Femur (tissue), 1 donor: ENCODE measurements at regions not wholly inside any gene's neighbourhood (a gene's known extent, or its start where the extent isn't known, plus 50 kb on each side); places are given as distances from the start of the nearest gene placed in this dataset.
"Not testable (repeated sequence)": the region's sequence is repeated elsewhere in the genome, so short reads cannot be mapped to it uniquely, and the experiment has no call there.

Experiments used
- DNase-seq: peaks from one replicate; pipeline ENCODE4 v3.0.0-alpha.2; 2017

DNA sequence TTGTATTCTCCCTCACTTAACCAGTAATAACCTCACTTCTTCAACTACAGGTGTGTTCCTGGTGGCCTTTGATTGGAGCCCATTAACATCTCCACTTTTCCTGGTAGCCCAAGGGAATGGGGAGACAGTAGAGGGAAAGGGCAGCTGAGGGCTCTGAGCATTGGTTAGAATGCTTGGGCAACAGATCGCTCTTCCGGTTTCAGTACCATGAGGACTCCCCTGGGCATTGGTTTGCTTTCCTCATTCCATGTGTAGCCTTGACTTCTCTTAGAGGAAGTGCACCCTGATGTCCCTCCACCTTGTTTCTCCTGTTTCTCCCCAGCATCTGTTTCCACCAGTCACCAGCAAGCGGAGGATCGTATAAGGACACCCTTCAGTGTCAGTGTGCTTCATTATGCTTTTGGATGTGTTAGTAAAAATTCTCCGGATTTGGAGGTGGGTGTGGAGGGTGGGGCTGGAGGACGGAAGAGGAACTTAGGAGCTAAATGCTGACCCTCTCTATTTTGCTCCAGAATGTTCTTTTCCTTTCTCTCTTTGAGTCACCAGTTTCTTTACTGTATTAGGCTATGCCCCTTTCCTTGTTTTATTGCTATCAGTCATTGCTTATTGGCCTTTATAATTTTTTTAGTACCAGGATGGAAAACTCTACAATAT is 50.6 kb upstream of the ZNG1B start:
- DNase-seq = not testable (repeated sequence)

GRCh38 chr2:113379621-113380020 is 57.9 kb upstream of the ZNG1B start:
- DNase-seq = not testable (repeated sequence)

DNA sequence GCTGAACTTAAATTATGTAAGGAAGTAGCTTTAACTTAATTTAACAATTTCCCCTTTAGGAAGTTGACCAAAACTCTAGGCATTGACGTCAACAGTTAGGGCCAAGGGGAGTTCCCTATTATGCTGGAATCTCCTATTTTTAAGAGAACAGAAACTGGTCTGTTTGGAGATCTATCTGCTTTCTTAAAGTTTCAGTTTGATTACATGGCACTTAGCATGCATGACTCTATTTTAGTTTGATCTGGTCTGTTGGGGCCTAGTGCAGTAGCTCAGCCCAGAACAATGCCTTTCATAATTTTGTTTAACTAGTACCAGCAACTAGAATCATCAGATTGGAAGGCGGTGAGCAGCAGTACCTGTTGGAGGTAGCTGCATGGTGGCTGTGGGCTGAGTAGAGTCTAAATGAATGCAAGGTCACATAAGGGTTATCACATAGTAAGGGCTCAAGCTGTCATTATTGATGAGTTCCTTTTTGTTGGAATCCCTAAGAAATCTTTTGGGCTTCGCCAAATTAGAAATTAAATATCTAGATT is 60.5 kb upstream of the ZNG1B start:
- DNase-seq = no peak

- no peak for DNase-seq
Measured at GRCh38 chr2:113376253-113376912, 61.1 kb upstream of the ZNG1B start.

- DNase-seq = not testable (repeated sequence)
Measured at GRCh38 chr2:113374857-113375256, 62.6 kb upstream of the ZNG1B start.

DNA sequence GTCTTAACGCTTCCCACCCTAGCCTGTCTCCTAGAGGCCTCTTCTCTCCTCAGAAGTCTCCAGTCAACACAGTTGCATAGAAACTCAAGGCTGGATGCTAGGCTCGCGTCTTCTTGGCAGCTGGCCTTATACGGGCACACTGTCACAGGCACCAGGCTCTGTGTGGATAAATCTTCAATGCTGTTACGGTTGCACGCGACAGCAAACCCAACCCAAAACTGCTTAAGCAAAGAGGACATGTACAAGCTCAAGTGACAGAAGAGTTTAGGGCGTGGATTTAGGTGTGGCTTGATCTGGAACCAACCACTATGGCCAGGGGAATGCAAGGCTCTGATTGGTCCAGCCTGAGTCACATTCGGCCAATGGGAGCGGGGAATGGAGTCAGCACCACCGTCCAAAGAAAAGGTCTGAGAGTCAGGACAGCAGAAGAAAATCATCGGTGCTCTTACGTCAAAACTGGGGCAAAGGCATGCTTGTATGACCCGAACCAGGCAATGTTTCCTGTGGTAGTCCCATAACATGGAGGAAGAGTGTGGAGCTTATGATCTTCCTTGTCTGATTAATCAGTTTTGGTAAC is 65.1 kb upstream of the ZNG1B start:
- DNase-seq = not testable (repeated sequence)

GRCh38 chr2:113370478-113371091 is 66.9 kb upstream of the ZNG1B start:
- peak; percentile 80 for DNase-seq

DNA sequence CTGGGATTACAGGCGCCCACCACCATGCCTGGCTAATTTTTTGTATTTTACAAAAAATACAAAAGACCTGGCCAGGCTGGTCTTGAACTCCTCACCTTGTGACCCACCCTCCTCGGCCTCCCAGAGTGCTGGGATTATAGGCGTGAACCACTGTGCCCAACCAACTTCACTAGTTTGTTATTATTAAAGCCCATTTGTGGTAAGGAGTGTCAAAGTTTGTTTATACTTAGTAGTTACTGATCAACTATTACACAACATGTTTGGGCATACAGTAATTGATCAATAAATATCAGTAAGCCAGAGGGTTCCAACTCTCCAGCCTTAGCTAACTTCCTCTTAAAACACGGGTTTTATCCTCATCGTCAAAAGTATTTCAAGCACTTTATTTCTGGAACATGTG is 67.5 kb upstream of the ZNG1B start:
- no peak for DNase-seq

DNA sequence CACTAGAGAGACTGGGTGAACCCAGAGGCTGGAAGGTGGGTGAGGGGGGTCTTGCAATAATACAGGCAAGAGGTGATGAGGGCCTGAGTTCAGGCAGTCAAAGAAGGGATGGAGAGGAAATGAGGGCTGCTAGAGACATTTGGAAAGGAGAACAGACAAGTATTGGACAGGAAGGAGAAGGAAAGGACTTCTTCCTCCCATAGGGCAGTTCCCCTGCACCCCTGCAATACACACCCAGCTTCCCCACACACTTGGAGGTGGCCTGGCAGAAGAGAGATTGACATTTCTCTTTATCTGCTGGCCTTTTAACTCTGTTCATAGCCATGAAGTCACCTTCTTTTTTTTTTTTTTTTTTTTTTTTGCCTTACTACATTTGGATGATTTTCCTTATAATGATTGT is 68.9 kb upstream of the ZNG1B start:
- DNase-seq = not testable (repeated sequence)

GRCh38 chr2:113366821-113367220 is 70.7 kb upstream of the ZNG1B start:
- DNase-seq = not testable (repeated sequence)

GRCh38 chr2:113365791-113366190 is 71.7 kb upstream of the ZNG1B start:
- DNase-seq = not testable (repeated sequence)

DNA sequence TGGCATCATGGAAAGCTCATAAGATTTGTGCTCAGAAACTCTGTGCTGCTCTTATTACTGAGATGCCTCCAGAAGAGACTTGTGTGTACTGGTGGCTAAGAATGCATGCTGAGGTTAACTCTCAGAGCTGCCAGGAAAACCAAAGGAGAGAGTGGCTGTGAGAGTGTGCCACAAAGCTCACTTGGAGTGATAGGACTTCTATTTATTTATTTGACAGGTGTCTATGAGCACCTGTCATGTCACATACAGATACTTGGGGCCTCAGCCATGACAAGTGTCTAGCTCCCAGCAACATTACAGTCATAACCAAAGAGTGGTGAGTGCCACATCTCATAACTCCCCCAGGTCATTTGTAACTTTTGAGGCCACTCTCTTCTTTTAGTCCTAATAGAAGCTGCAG is 72.2 kb upstream of the ZNG1B start:
- DNase-seq = not testable (repeated sequence)

DNA sequence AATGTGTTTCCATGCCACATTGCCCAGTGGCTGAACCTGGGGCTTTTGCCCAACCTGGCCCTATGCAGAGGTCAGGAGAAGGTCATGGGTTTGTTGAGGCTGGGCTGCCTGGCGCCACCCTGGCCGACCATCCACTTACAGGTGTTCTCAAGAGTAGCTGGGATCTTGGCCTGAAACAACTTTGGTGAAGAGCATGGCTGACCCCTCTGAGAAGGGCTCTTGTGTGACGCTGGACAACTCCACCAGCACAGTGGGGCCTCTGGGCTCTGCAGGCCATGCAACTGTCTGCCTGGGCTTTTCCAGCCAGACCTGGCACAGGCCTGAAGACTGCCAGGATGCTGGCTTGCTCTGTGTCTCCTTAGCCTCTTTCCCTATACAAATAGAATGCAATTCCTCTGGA is 76.4 kb upstream of the ZNG1B start:
- no peak for DNase-seq

- no peak for DNase-seq
Measured at GRCh38 chr2:113357071-113357470, 78.3 kb upstream of the PAX8 start.

GRCh38 chr2:113356284-113356683 is 77.6 kb upstream of the PAX8 start:
- DNase-seq = not testable (repeated sequence)

- DNase-seq = not testable (repeated sequence)
Measured at GRCh38 chr2:113355339-113356015, 76.8 kb upstream of the PAX8 start.

GRCh38 chr2:113351375-113352355 is 72.9 kb upstream of the PAX8 start:
- no peak for DNase-seq

DNA sequence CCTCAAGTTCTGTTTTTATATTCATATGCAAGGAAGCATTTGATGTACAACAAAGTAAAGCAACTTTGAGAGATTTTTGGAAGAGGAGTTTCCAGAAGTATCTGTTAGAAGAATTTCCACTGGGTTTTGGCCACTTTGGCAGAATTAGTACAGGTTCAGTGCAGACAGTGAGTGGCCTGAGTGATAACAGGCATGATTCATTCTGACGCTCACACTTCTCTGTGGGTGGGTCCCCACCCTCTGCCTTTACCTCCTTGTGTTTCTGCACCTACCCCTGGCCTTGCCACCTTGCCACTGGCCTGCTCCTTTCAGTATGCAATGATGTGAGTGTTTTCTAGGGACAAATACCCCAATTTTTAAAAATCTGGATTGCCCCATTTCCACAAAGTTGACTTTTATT is 65.1 kb upstream of the PAX8 start:
- not testable (repeated sequence) for DNase-seq

GRCh38 chr2:113342650-113343049 is 63.9 kb upstream of the PAX8 start:
- DNase-seq = peak; percentile 37

DNA sequence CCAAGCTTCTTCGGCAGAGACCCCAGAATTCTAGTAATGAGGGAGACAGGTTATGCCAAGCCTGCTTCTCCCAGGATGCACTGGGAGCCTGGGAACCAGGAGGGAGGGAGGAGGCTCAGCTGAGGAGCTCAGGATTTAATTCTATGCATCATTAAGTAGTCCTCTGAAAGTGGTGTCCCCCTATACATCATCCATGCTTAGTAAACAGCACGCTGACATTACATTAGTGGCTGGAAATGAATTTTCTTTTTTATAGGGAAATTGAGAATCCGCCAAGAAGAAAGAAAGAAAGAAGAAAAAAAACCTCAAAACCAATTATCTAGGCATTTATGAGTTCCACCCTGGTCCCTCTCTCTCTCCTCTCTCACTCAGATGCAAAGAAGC is 63.1 kb upstream of the PAX8 start:
- DNase-seq = not testable (repeated sequence)

- no peak for DNase-seq
Measured at GRCh38 chr2:113341191-113341869, 62.6 kb upstream of the PAX8 start.
